GM23338 (cell line): ENCODE measurements at regions not wholly inside any gene's neighbourhood (a gene's known extent, or its start where the extent isn't known, plus 50 kb on each side); places are given as distances from the start of the nearest gene placed in this dataset.

ENCODE experiments used
- CREB1 ChIP-seq: fragments of 250-450 bp; sonication (Bioruptor Pico); IDR thresholded peaks from 2 replicates; pipeline ENCODE4 v1.5.0; 2020; ENCODE audit warnings: low read depth, mild to moderate bottlenecking, moderate library complexity
- EZH2 ChIP-seq: fragments of 200-600 bp; sonication (generic); IDR thresholded peaks from one replicate; pipeline ENCODE4 v1.8.0; 2017; ENCODE audit warnings: antibody characterized with exemption, mild to moderate bottlenecking, low read depth; ENCODE audit not compliant: unreplicated experiment
- EZH2phosphoT487 ChIP-seq: fragments of 200-600 bp; sonication (generic); IDR thresholded peaks from one replicate; pipeline ENCODE4 v1.8.1; 2018; ENCODE audit warnings: antibody characterized with exemption; ENCODE audit not compliant: unreplicated experiment
- JUNB ChIP-seq: IDR thresholded peaks from one replicate; pipeline ENCODE4 v1.6.1; 2016; ENCODE audit warnings: antibody characterized with exemption; ENCODE audit not compliant: unreplicated experiment
- NANOG ChIP-seq: IDR thresholded peaks from 2 replicates; pipeline ENCODE4 v1.6.1; 2016; ENCODE audit warnings: antibody characterized with exemption, borderline replicate concordance
- POLR2AphosphoS5 ChIP-seq: IDR thresholded peaks from 2 replicates; pipeline ENCODE4 v1.6.1; 2016; ENCODE audit warnings: antibody characterized with exemption, low read depth
- STAT1 ChIP-seq: IDR thresholded peaks from one replicate; pipeline ENCODE4 v1.6.1; 2016; ENCODE audit warnings: antibody characterized with exemption; ENCODE audit not compliant: unreplicated experiment
- ZNF331 ChIP-seq: fragments of 250-450 bp; sonication (Bioruptor Pico); IDR thresholded peaks from 2 replicates; pipeline ENCODE4 v1.5.0; 2020; ENCODE audit warnings: low read depth, mild to moderate bottlenecking, moderate library complexity
- TF ChIP-seq, protein P1 (sequence below), 2 experiments: fragments of 200-600 bp in 1 of 2; sonication (generic) in 1 of 2; conservative IDR thresholded peaks; 2 replicates each; pipeline versions ENCODE4 v1.5.1 to v1.6.1; 2016 to 2017; ENCODE audit warnings: antibody characterized with exemption in 2 of 2, low read depth in 2 of 2, mild to moderate bottlenecking in 2 of 2, moderate library complexity in 1 of 2
- TF ChIP-seq, protein P2 (sequence below): IDR thresholded peaks from 2 replicates; pipeline ENCODE4 v1.6.1; 2016; ENCODE audit warnings: antibody characterized with exemption
- TF ChIP-seq, protein P3 (sequence below): IDR thresholded peaks from one replicate; pipeline ENCODE4 v1.6.1; 2018; ENCODE audit warnings: antibody characterized with exemption; ENCODE audit not compliant: unreplicated experiment

DNA sequence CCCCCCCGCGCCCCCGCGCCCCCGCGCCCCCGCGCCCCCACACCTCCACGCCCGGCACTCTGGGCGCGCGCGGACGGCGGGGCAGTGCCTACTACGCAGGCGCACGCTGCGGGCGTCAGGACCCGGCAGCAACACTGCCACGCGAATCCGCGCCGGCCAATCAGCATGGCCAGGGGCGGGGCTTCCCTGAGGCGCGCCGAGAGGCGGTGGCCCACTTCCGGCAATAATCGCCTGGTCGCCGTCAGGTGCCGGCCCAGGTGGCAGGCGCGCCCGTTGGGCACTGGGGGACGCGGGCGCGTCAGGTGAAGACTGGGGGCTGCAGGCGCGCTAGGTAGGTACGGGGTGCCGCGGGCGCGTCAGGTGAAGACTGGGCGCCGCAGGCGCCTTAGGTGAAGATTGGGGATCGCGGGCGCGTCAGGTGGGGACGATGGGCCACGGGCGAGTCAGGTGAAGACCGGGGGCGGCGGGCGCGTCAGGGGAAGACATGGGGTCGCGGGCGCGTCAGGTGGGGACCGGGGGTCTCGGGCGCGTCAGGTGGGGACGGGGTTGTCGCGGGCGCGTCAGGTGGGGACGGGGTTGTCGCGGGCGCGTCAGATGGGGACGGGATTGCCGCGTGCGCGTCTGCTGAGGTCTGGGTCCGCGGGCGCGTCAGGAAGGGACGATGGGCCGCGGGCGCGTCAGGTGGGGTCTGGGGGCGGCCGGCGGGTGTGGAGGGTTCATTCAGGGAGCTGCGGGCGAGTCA is 219.1 kb downstream of the RTP5 start:
- TF ChIP-seq POLR2AphosphoS5 = peak; percentile 65
- TF ChIP-seq, protein P1, sequence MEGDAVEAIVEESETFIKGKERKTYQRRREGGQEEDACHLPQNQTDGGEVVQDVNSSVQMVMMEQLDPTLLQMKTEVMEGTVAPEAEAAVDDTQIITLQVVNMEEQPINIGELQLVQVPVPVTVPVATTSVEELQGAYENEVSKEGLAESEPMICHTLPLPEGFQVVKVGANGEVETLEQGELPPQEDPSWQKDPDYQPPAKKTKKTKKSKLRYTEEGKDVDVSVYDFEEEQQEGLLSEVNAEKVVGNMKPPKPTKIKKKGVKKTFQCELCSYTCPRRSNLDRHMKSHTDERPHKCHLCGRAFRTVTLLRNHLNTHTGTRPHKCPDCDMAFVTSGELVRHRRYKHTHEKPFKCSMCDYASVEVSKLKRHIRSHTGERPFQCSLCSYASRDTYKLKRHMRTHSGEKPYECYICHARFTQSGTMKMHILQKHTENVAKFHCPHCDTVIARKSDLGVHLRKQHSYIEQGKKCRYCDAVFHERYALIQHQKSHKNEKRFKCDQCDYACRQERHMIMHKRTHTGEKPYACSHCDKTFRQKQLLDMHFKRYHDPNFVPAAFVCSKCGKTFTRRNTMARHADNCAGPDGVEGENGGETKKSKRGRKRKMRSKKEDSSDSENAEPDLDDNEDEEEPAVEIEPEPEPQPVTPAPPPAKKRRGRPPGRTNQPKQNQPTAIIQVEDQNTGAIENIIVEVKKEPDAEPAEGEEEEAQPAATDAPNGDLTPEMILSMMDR (conservative IDR thresholded peaks at IDR 0.05; ENCODE audit: low read depth in 2 of 2) = no peak
- no peak for TF ChIP-seq EZH2
- TF ChIP-seq, protein P2, sequence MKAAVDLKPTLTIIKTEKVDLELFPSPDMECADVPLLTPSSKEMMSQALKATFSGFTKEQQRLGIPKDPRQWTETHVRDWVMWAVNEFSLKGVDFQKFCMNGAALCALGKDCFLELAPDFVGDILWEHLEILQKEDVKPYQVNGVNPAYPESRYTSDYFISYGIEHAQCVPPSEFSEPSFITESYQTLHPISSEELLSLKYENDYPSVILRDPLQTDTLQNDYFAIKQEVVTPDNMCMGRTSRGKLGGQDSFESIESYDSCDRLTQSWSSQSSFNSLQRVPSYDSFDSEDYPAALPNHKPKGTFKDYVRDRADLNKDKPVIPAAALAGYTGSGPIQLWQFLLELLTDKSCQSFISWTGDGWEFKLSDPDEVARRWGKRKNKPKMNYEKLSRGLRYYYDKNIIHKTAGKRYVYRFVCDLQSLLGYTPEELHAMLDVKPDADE = 0 out of 2 replicates have a peak, but pooled peaks have one; percentile 39
- TF ChIP-seq EZH2phosphoT487 = no peak
- TF ChIP-seq STAT1 = no peak
- no peak for TF ChIP-seq JUNB
- TF ChIP-seq, protein P3, sequence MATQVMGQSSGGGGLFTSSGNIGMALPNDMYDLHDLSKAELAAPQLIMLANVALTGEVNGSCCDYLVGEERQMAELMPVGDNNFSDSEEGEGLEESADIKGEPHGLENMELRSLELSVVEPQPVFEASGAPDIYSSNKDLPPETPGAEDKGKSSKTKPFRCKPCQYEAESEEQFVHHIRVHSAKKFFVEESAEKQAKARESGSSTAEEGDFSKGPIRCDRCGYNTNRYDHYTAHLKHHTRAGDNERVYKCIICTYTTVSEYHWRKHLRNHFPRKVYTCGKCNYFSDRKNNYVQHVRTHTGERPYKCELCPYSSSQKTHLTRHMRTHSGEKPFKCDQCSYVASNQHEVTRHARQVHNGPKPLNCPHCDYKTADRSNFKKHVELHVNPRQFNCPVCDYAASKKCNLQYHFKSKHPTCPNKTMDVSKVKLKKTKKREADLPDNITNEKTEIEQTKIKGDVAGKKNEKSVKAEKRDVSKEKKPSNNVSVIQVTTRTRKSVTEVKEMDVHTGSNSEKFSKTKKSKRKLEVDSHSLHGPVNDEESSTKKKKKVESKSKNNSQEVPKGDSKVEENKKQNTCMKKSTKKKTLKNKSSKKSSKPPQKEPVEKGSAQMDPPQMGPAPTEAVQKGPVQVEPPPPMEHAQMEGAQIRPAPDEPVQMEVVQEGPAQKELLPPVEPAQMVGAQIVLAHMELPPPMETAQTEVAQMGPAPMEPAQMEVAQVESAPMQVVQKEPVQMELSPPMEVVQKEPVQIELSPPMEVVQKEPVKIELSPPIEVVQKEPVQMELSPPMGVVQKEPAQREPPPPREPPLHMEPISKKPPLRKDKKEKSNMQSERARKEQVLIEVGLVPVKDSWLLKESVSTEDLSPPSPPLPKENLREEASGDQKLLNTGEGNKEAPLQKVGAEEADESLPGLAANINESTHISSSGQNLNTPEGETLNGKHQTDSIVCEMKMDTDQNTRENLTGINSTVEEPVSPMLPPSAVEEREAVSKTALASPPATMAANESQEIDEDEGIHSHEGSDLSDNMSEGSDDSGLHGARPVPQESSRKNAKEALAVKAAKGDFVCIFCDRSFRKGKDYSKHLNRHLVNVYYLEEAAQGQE = no peak
- TF ChIP-seq CREB1 (CRISPR knock-in tag) = peak; percentile 71
- no peak for TF ChIP-seq ZNF331
- no peak for TF ChIP-seq NANOG
